ENCODE measurements at regions not wholly inside any gene's neighbourhood (a gene's known extent, or its start where the extent isn't known, plus 50 kb on each side); places are given as distances from the start of the nearest gene placed in this dataset.

DNA sequence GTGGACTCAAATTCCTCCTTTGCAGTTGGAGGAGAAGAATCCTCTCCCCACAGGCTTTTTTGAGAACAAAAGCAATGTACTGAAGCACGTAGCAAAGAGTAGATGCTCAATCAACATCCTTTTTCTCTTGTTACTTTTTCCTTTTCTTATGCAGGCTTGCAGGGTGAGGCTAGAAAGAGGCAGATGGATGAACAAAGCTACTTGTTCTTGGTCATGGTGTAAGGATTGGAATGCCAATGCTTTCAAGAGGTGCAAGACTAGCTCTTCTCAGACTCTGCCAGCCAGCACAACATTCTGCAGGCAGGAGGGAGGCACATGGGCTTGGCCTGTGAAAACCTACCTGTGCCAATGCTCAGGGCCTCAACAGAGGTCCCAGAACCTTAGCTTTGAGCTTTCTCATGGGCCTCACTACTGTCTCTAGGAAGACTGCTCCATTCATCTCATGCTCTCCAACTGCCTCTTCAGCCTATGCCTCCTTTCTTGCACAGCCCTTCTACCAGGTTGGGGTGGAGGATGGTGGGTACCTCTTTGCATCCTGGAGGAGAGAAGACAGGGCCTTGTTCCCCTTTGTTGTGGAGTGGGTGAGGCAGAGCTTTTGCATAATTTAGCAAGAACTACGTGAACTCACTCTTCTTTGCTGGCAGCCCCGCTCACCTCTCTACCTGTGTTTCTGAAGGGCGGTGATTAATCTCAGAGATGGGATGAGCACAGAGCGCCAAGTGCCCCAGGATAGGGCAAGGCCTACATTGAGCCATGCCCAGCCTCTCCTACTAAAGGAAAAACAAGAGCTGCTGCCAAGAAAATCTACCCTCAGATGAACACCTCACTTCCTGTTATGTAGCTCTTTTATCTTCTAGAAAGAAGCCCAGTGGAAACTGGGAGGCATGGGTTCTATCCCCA, 1119.7 kb downstream of the VRK1 start:
- TF ChIP-seq POLR2AphosphoS5 (IDR thresholded peaks at IDR 0.05; ENCODE audit: insufficient read depth, low read depth, low read length) = no peak
- no peak for TF ChIP-seq EZH2 (IDR thresholded peaks at IDR 0.05; ENCODE audit: borderline replicate concordance, low read depth, low read length, severe bottlenecking)
- no peak for TF ChIP-seq POLR2A (IDR thresholded peaks at IDR 0.05; ENCODE audit: low read depth, low read length)
- TF ChIP-seq, protein P1, sequence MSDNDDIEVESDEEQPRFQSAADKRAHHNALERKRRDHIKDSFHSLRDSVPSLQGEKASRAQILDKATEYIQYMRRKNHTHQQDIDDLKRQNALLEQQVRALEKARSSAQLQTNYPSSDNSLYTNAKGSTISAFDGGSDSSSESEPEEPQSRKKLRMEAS (IDR thresholded peaks at IDR 0.05; ENCODE audit: insufficient read depth, insufficient read length) = no peak
- TF ChIP-seq, protein P2, sequence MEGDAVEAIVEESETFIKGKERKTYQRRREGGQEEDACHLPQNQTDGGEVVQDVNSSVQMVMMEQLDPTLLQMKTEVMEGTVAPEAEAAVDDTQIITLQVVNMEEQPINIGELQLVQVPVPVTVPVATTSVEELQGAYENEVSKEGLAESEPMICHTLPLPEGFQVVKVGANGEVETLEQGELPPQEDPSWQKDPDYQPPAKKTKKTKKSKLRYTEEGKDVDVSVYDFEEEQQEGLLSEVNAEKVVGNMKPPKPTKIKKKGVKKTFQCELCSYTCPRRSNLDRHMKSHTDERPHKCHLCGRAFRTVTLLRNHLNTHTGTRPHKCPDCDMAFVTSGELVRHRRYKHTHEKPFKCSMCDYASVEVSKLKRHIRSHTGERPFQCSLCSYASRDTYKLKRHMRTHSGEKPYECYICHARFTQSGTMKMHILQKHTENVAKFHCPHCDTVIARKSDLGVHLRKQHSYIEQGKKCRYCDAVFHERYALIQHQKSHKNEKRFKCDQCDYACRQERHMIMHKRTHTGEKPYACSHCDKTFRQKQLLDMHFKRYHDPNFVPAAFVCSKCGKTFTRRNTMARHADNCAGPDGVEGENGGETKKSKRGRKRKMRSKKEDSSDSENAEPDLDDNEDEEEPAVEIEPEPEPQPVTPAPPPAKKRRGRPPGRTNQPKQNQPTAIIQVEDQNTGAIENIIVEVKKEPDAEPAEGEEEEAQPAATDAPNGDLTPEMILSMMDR (IDR thresholded peaks at IDR 0.05; ENCODE audit: extremely low read depth in 1 of 2, insufficient read depth in 1 of 2, low read depth in 1 of 2, low read length in 2 of 2) = no peak
- no peak for TF ChIP-seq JUN (IDR thresholded peaks at IDR 0.05; ENCODE audit: borderline replicate concordance, insufficient read depth, insufficient read length, low read depth)
